SK-N-SH treated with all-trans-retinoic acid at 6 μM for 48 hours (cell line): ENCODE measurements at regions not wholly inside any gene's neighbourhood (a gene's known extent, or its start where the extent isn't known, plus 50 kb on each side); places are given as distances from the start of the nearest gene placed in this dataset.

Experiments
- ARNTL ChIP-seq: fragments of 450-650 bp; formaldehyde crosslinking; IDR thresholded peaks from 2 replicates; pipeline ENCODE4 v1.5.0; 2020; ENCODE audit warnings: low read depth, mild to moderate bottlenecking, moderate library complexity, borderline replicate concordance
- GLIS3 ChIP-seq: fragments of 250-450 bp; sonication (Bioruptor Pico); IDR thresholded peaks from 2 replicates; pipeline ENCODE4 v1.5.0; 2020; ENCODE audit warnings: mild to moderate bottlenecking, moderate library complexity
- OSR1 ChIP-seq: fragments of 250-450 bp; sonication (Bioruptor Pico); IDR thresholded peaks from 2 replicates; pipeline ENCODE4 v1.8.0; 2022; ENCODE audit warnings: moderate library complexity, mild to moderate bottlenecking, inconsistent platforms
- ZC3H10 ChIP-seq: fragments of 250-450 bp; sonication (Bioruptor Pico); IDR thresholded peaks from 2 replicates; pipeline ENCODE4 v1.5.1; 2021; ENCODE audit warnings: mild to moderate bottlenecking, moderate library complexity
- ZFP30 ChIP-seq: fragments of 450-650 bp; formaldehyde crosslinking; IDR thresholded peaks from 2 replicates; pipeline ENCODE4 v1.5.0; 2022; ENCODE audit warnings: mild to moderate bottlenecking, moderate library complexity

- TF ChIP-seq ZFP30 (CRISPR knock-in tag) (no peak), ZC3H10 (no peak), ARNTL (no peak), GLIS3 (CRISPR knock-in tag) (no peak), OSR1 (CRISPR knock-in tag) (no peak)
Measured at GRCh38 chr17:12523244-12523643, 142.4 kb upstream of the MYOCD start.
